ENCODE measurements at regions not wholly inside any gene's neighbourhood (a gene's known extent, or its start where the extent isn't known, plus 50 kb on each side); places are given as distances from the start of the nearest gene placed in this dataset.

GRCh38 chr1:100627054-100627716, 89.2 kb downstream of the GPR88 start:
- H3K4me1 ChIP-seq (ENCODE audit: control insufficient read depth in 2 of 2, insufficient read depth in 2 of 2, low read length in 2 of 2): peaks cover 0 to 2% of the 10 kb centered on the region in 2 donors
- H3K27ac ChIP-seq (ENCODE audit: low read depth in 2 of 2, low read length in 2 of 2): no peak overlapping the region
- H3K4me3 ChIP-seq (ENCODE audit: low read length in 2 of 2): no peak overlapping the region
- H3K27me3 ChIP-seq (ENCODE audit: control insufficient read depth in 2 of 2, insufficient read depth in 2 of 2, low read length in 2 of 2): no peaks in the 10 kb centered on the region
- H3K9ac ChIP-seq (ENCODE audit: low read depth in 1 of 2, low read length in 2 of 2): no peak overlapping the region
- H3K9me3 ChIP-seq (ENCODE audit: control insufficient read depth in 2 of 2, low read length in 2 of 2): no peaks in the 10 kb centered on the region
- no peaks in the 10 kb centered on the region for H3K36me3 ChIP-seq (ENCODE audit: control insufficient read depth in 2 of 2, insufficient read depth in 2 of 2, low read length in 2 of 2)

DNA sequence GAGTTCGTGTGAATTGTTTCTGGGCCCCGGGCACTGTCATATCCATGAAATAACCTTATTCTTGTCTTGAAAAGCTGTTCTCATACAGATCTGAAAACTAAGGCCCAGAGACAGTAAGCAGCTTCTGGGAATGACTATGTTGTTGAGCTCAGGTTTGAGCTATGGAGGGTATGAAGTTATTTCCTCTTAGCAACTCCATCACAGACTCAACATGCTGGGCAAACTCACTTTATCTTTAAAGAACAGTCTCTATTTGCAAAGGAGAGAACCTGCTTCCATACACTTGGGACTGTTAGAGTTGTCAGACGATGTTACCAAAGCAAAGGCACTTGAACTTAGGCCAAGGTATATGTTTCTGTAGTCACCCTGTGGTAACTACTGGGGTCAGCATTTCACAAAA, 90.0 kb downstream of the GPR88 start:
- Histone ChIP-seq H3K4me1 (ENCODE audit: control insufficient read depth in 2 of 2, insufficient read depth in 2 of 2, low read length in 2 of 2) (peaks cover 0 to 2% of the 10 kb centered on the region in 2 donors), H3K9me3 (ENCODE audit: control insufficient read depth in 2 of 2, low read length in 2 of 2) (no peaks in the 10 kb centered on the region), H3K27ac (ENCODE audit: low read depth in 2 of 2, low read length in 2 of 2) (no peak overlapping the region), H3K4me3 (ENCODE audit: low read length in 2 of 2) (no peak overlapping the region), H3K36me3 (ENCODE audit: control insufficient read depth in 2 of 2, insufficient read depth in 2 of 2, low read length in 2 of 2) (no peaks in the 10 kb centered on the region), H3K9ac (ENCODE audit: low read depth in 1 of 2, low read length in 2 of 2) (no peak overlapping the region), H3K27me3 (ENCODE audit: control insufficient read depth in 2 of 2, insufficient read depth in 2 of 2, low read length in 2 of 2) (no peaks in the 10 kb centered on the region)

- no peaks in the 10 kb centered on the region for H3K9me3 ChIP-seq (ENCODE audit: control insufficient read depth in 2 of 2, low read length in 2 of 2)
- H3K9ac ChIP-seq (ENCODE audit: low read depth in 1 of 2, low read length in 2 of 2): no peak overlapping the region
- H3K36me3 ChIP-seq (ENCODE audit: control insufficient read depth in 2 of 2, insufficient read depth in 2 of 2, low read length in 2 of 2): no peaks in the 10 kb centered on the region
- no peak overlapping the region for H3K27ac ChIP-seq (ENCODE audit: low read depth in 2 of 2, low read length in 2 of 2)
- no peak overlapping the region for H3K4me3 ChIP-seq (ENCODE audit: low read length in 2 of 2)
- peaks cover 0 to 2% of the 10 kb centered on the region in 2 donors for H3K4me1 ChIP-seq (ENCODE audit: control insufficient read depth in 2 of 2, insufficient read depth in 2 of 2, low read length in 2 of 2)
- no peaks in the 10 kb centered on the region for H3K27me3 ChIP-seq (ENCODE audit: control insufficient read depth in 2 of 2, insufficient read depth in 2 of 2, low read length in 2 of 2)
Observed at GRCh38 chr1:100628631-100629081, 90.7 kb downstream of the GPR88 start.

- Histone ChIP-seq H3K9me3 (ENCODE audit: control insufficient read depth in 2 of 2, low read length in 2 of 2) (no peaks in the 10 kb centered on the region), H3K9ac (ENCODE audit: low read depth in 1 of 2, low read length in 2 of 2) (no peak overlapping the region), H3K4me3 (ENCODE audit: low read length in 2 of 2) (no peak overlapping the region), H3K4me1 (ENCODE audit: control insufficient read depth in 2 of 2, insufficient read depth in 2 of 2, low read length in 2 of 2) (peaks cover 0 to 2% of the 10 kb centered on the region in 2 donors), H3K27me3 (ENCODE audit: control insufficient read depth in 2 of 2, insufficient read depth in 2 of 2, low read length in 2 of 2) (no peaks in the 10 kb centered on the region), H3K27ac (ENCODE audit: low read depth in 2 of 2, low read length in 2 of 2) (no peak overlapping the region), H3K36me3 (ENCODE audit: control insufficient read depth in 2 of 2, insufficient read depth in 2 of 2, low read length in 2 of 2) (no peaks in the 10 kb centered on the region)
Observed at GRCh38 chr1:100629391-100629790, 90.2 kb upstream of the VCAM1 start.

DNA sequence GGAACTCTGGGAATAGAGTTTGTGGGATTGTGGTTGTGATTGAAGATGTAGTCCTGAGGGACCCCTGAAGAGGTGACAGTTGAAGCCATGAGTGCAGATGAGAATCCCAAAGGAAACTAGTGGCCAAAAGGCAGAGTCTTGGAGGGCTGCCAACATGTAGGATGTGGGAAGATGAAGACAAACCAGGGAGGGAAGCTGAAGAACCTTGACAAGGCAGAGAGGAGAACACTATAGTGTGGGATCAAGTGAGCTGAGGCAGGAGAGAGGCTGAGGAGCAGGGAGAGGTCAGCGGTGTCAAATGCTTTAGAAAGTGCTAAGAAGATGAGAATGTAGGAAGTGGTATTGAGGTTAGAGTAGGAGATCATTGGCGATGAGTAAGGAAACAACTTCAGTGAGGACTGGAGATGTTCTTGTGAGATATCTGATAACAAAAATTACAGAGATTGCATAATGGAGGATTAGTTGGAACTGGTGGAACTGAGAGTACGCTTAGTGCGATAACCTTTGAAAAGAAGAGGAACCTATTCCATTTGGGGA, 88.5 kb upstream of the VCAM1 start:
- Histone ChIP-seq H3K27me3 (ENCODE audit: control insufficient read depth in 2 of 2, insufficient read depth in 2 of 2, low read length in 2 of 2) (no peaks in the 10 kb centered on the region), H3K36me3 (ENCODE audit: control insufficient read depth in 2 of 2, insufficient read depth in 2 of 2, low read length in 2 of 2) (no peaks in the 10 kb centered on the region), H3K4me3 (ENCODE audit: low read length in 2 of 2) (no peak overlapping the region), H3K9ac (ENCODE audit: low read depth in 1 of 2, low read length in 2 of 2) (no peak overlapping the region), H3K4me1 (ENCODE audit: control insufficient read depth in 2 of 2, insufficient read depth in 2 of 2, low read length in 2 of 2) (peaks cover 0 to 2% of the 10 kb centered on the region in 2 donors), H3K27ac (ENCODE audit: low read depth in 2 of 2, low read length in 2 of 2) (no peak overlapping the region), H3K9me3 (ENCODE audit: control insufficient read depth in 2 of 2, low read length in 2 of 2) (no peaks in the 10 kb centered on the region)

GRCh38 chr1:100642826-100643225, 76.7 kb upstream of the VCAM1 start:
- Histone ChIP-seq H3K4me1 (ENCODE audit: control insufficient read depth in 2 of 2, insufficient read depth in 2 of 2, low read length in 2 of 2) (no peaks in the 10 kb centered on the region), H3K36me3 (ENCODE audit: control insufficient read depth in 2 of 2, insufficient read depth in 2 of 2, low read length in 2 of 2) (no peaks in the 10 kb centered on the region), H3K9me3 (ENCODE audit: control insufficient read depth in 2 of 2, low read length in 2 of 2) (no peaks in the 10 kb centered on the region), H3K9ac (ENCODE audit: low read depth in 1 of 2, low read length in 2 of 2) (no peak overlapping the region), H3K4me3 (ENCODE audit: low read length in 2 of 2) (no peak overlapping the region), H3K27me3 (ENCODE audit: control insufficient read depth in 2 of 2, insufficient read depth in 2 of 2, low read length in 2 of 2) (no peaks in the 10 kb centered on the region), H3K27ac (ENCODE audit: low read depth in 2 of 2, low read length in 2 of 2) (peak overlapping the region in 1 of 2 donors; percentile 32)

- H3K4me3 ChIP-seq (ENCODE audit: low read length in 2 of 2): peak overlapping the region in 1 of 2 donors; percentile 53
- H3K36me3 ChIP-seq (ENCODE audit: control insufficient read depth in 2 of 2, insufficient read depth in 2 of 2, low read length in 2 of 2): no peaks in the 10 kb centered on the region
- no peaks in the 10 kb centered on the region for H3K27me3 ChIP-seq (ENCODE audit: control insufficient read depth in 2 of 2, insufficient read depth in 2 of 2, low read length in 2 of 2)
- H3K9ac ChIP-seq (ENCODE audit: low read depth in 1 of 2, low read length in 2 of 2): no peak overlapping the region
- no peaks in the 10 kb centered on the region for H3K9me3 ChIP-seq (ENCODE audit: control insufficient read depth in 2 of 2, low read length in 2 of 2)
- no peaks in the 10 kb centered on the region for H3K4me1 ChIP-seq (ENCODE audit: control insufficient read depth in 2 of 2, insufficient read depth in 2 of 2, low read length in 2 of 2)
- peak overlapping the region; percentile 6 to 32 for H3K27ac ChIP-seq (ENCODE audit: low read depth in 2 of 2, low read length in 2 of 2)
Observed at GRCh38 chr1:100643471-100644196, 75.9 kb upstream of the VCAM1 start.

GRCh38 chr1:100646001-100646400, 73.5 kb upstream of the VCAM1 start:
- Histone ChIP-seq H3K4me3 (ENCODE audit: low read length in 2 of 2) (no peak overlapping the region), H3K27ac (ENCODE audit: low read depth in 2 of 2, low read length in 2 of 2) (no peak overlapping the region)

GRCh38 chr1:100649146-100649545, 70.4 kb upstream of the VCAM1 start:
- no peak overlapping the region for H3K4me3 ChIP-seq (ENCODE audit: low read length in 2 of 2)
- no peak overlapping the region for H3K9ac ChIP-seq (ENCODE audit: low read depth in 1 of 2, low read length in 2 of 2)
- H3K27ac ChIP-seq (ENCODE audit: low read depth in 2 of 2, low read length in 2 of 2): no peak overlapping the region
- H3K9me3 ChIP-seq (ENCODE audit: control insufficient read depth in 2 of 2, low read length in 2 of 2): no peaks in the 10 kb centered on the region
- no peaks in the 10 kb centered on the region for H3K36me3 ChIP-seq (ENCODE audit: control insufficient read depth in 2 of 2, insufficient read depth in 2 of 2, low read length in 2 of 2)
- H3K27me3 ChIP-seq (ENCODE audit: control insufficient read depth in 2 of 2, insufficient read depth in 2 of 2, low read length in 2 of 2): no peaks in the 10 kb centered on the region
- H3K4me1 ChIP-seq (ENCODE audit: control insufficient read depth in 2 of 2, insufficient read depth in 2 of 2, low read length in 2 of 2): no peaks in the 10 kb centered on the region

More at GRCh38 chr1:100646001-100646400, 73.5 kb upstream of the VCAM1 start:
- no peaks in the 10 kb centered on the region for H3K9me3 ChIP-seq (ENCODE audit: control insufficient read depth in 2 of 2, low read length in 2 of 2)
- H3K36me3 ChIP-seq (ENCODE audit: control insufficient read depth in 2 of 2, insufficient read depth in 2 of 2, low read length in 2 of 2): no peaks in the 10 kb centered on the region
- H3K27me3 ChIP-seq (ENCODE audit: control insufficient read depth in 2 of 2, insufficient read depth in 2 of 2, low read length in 2 of 2): no peaks in the 10 kb centered on the region
- H3K9ac ChIP-seq (ENCODE audit: low read depth in 1 of 2, low read length in 2 of 2): no peak overlapping the region
- H3K4me1 ChIP-seq (ENCODE audit: control insufficient read depth in 2 of 2, insufficient read depth in 2 of 2, low read length in 2 of 2): no peaks in the 10 kb centered on the region
